ENCODE measurements at regions not wholly inside any gene's neighbourhood (a gene's known extent, or its start where the extent isn't known, plus 50 kb on each side); places are given as distances from the start of the nearest gene placed in this dataset.
A peak's percentile ranks its signal among the peaks of the same experiment; 100 is the strongest.

DNA sequence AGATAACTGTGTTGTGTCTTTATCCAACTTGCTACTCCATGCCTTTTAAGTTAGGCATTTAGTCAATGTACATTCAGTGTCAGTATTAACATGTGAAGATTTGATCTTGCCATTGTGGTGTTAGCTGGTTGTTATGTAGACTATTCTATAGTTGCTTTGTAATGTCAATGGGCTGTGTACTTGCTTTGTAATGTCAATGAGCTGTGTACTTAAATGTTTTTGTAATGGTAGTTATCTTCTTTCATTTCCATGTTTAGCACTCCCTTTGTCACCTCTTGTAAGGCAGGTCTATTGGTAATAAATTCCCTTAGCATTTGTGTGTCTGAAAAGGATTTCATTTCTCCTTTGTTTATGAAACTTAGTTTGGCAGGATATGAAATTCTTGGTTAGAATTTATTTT is 53.4 kb downstream of the MC4R start:
- Histone ChIP-seq H3K4me3 (no peak overlapping the region), H3K9me3 (ENCODE audit: low read depth, low read length) (no peaks in the 10 kb centered on the region), H3K9ac (ENCODE audit: insufficient read length) (no peak overlapping the region), H3K27ac (no peak overlapping the region), H3K36me3 (ENCODE audit: insufficient read depth, low read length) (no peaks in the 10 kb centered on the region)
- TF ChIP-seq EZH2 (IDR thresholded peaks at IDR 0.05) (no peak), POLR2AphosphoS5 (IDR thresholded peaks at IDR 0.05; ENCODE audit: borderline replicate concordance, low read depth, low read length) (no peak), FOXP2 (optimal IDR thresholded peaks at IDR 0.05; ENCODE audit: control extremely low read depth, extremely low read length, insufficient read depth) (no peak)
- DNase-seq (ENCODE audit: low read depth, low spot score): no peak

DNA sequence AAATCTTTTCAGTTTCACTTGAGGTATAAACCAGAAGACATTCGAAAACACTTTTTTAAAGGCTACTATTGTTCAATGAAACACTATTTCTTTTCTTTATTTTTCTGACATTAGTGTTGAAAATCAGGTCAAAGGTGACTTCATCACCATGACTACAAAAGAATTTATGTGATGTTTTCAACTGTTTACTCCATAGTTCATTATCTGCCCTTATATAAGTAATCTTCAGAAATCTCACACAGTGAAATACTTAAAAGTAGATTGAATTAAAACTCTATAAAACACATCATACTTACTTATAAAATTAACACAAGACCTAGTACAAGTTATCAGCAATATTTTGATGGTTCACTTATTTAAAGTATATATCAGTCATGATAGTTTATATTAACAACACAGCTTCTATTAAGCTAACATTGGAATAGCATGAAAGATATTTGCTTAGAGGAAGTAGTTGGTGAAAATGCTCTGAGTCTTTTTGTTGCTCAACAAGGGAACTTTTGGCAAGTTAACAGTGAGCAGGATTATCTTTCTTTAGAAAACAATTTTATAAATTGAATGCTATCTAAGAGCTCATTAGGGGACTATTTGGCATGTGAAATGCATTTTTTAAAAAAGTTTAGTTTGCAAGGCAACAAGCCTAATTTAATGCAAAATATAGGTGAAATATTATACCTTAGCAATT is 60.8 kb downstream of the MC4R start:
- no peak overlapping the region for H3K9ac ChIP-seq (ENCODE audit: insufficient read length)
- TF ChIP-seq POLR2AphosphoS5 (IDR thresholded peaks at IDR 0.05; ENCODE audit: borderline replicate concordance, low read depth, low read length) (no peak), FOXP2 (optimal IDR thresholded peaks at IDR 0.05; ENCODE audit: control extremely low read depth, extremely low read length, insufficient read depth) (no peak), EZH2 (IDR thresholded peaks at IDR 0.05) (no peak)
- no peaks in the 10 kb centered on the region for H3K9me3 ChIP-seq (ENCODE audit: low read depth, low read length)
- H3K27ac ChIP-seq: no peak overlapping the region
- no peak overlapping the region for H3K4me3 ChIP-seq
- DNase-seq (ENCODE audit: low read depth, low spot score): no peak
- no peaks in the 10 kb centered on the region for H3K36me3 ChIP-seq (ENCODE audit: insufficient read depth, low read length)

GRCh38 chr18:60295674-60296073 is 76.9 kb downstream of the MC4R start:
- no peaks in the 10 kb centered on the region for H3K36me3 ChIP-seq (ENCODE audit: insufficient read depth, low read length)
- H3K9ac ChIP-seq (ENCODE audit: insufficient read length): no peak overlapping the region
- DNase-seq (ENCODE audit: low read depth, low spot score): no peak
- no peaks in the 10 kb centered on the region for H3K9me3 ChIP-seq (ENCODE audit: low read depth, low read length)
- H3K4me3 ChIP-seq: no peak overlapping the region
- no peak overlapping the region for H3K27ac ChIP-seq
- TF ChIP-seq POLR2AphosphoS5 (IDR thresholded peaks at IDR 0.05; ENCODE audit: borderline replicate concordance, low read depth, low read length) (no peak), EZH2 (IDR thresholded peaks at IDR 0.05) (no peak), FOXP2 (optimal IDR thresholded peaks at IDR 0.05; ENCODE audit: control extremely low read depth, extremely low read length, insufficient read depth) (no peak)

DNA sequence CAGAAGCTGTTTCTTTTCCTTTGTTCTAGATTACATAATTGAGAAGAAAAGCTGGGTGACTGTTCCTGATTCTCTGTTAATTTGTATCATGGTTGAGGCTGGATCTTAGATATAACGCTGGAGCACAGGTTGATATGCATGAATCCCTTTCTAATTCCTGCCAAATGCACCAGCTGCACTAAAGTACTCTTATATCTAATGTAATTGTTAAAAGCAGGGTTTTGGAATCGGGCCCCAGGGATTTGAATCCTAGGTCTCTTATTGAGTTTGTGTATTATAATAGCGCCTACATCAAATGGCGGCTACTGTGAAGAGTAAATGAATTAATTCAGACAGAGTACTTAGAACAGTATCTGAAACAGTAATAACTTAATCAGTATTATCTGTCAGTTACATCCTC is 80.4 kb downstream of the MC4R start:
- Histone ChIP-seq H3K4me3 (no peak overlapping the region), H3K9me3 (ENCODE audit: low read depth, low read length) (no peaks in the 10 kb centered on the region), H3K27ac (no peak overlapping the region), H3K9ac (ENCODE audit: insufficient read length) (no peak overlapping the region), H3K36me3 (ENCODE audit: insufficient read depth, low read length) (no peaks in the 10 kb centered on the region)
- no peak for DNase-seq (ENCODE audit: low read depth, low spot score)
- no peak for TF ChIP-seq EZH2 (IDR thresholded peaks at IDR 0.05)
- TF ChIP-seq FOXP2 (optimal IDR thresholded peaks at IDR 0.05; ENCODE audit: control extremely low read depth, extremely low read length, insufficient read depth): no peak
- TF ChIP-seq POLR2AphosphoS5 (IDR thresholded peaks at IDR 0.05; ENCODE audit: borderline replicate concordance, low read depth, low read length): no peak

DNA sequence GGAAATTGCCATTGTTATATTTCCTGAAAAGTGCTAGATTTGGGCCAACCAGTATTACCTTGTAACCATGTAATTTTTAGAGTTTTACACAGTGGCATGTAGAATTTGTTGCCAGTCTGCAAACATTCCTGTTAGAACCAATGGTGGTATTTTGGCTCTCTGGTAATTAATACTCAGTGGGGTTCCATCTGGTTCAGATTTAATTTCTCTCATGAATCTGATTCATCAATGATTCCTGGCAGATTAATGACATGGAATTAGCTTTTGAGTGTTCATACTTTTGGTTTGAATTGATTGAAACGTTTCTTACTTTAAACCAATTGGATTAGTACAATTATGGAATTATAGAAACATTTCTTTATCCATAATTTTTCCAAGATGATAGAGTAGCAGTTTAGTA is 93.2 kb downstream of the MC4R start:
- Histone ChIP-seq H3K9me3 (ENCODE audit: low read depth, low read length) (no peaks in the 10 kb centered on the region), H3K4me3 (no peak overlapping the region)
- TF ChIP-seq POLR2AphosphoS5 (IDR thresholded peaks at IDR 0.05; ENCODE audit: borderline replicate concordance, low read depth, low read length) (no peak), EZH2 (IDR thresholded peaks at IDR 0.05) (no peak), FOXP2 (optimal IDR thresholded peaks at IDR 0.05; ENCODE audit: control extremely low read depth, extremely low read length, insufficient read depth) (no peak)

DNA sequence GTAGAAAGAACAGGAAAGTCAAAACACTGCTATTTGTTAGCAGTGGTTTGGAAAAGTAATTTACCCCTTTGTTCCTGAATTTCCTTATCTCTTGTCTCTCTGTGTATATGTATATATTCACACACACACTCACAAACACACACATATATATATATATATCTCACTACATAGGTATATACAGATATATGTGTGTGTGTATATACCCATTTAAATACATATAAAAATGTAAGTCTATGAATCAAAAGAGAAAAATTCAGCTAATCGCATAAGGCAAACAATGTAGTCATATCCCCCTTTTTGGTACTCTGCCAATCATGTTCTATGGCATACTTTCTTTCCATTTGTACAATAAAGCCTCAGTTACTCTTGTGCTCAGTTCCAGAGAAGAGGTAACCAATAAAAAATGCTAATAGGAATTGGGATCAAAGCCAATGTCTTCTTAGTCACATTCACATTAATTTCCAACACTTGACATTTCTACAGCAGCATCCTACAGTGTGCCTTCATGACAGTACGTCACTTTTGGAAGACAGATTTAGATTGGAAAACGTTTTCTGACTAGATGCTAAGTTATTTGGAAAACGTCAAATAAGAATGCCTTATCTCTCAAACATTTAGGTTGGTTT is 94.6 kb downstream of the MC4R start:
- H3K36me3 ChIP-seq (ENCODE audit: insufficient read depth, low read length): no peaks in the 10 kb centered on the region
- no peak for DNase-seq (ENCODE audit: low read depth, low spot score)
- no peaks in the 10 kb centered on the region for H3K9me3 ChIP-seq (ENCODE audit: low read depth, low read length)
- no peak overlapping the region for H3K4me3 ChIP-seq
- no peak overlapping the region for H3K9ac ChIP-seq (ENCODE audit: insufficient read length)
- TF ChIP-seq EZH2 (IDR thresholded peaks at IDR 0.05) (no peak), FOXP2 (optimal IDR thresholded peaks at IDR 0.05; ENCODE audit: control extremely low read depth, extremely low read length, insufficient read depth) (no peak), POLR2AphosphoS5 (IDR thresholded peaks at IDR 0.05; ENCODE audit: borderline replicate concordance, low read depth, low read length) (no peak)
- H3K27ac ChIP-seq: no peak overlapping the region

More for the DNA sequence above, 93.2 kb downstream of the MC4R start:
- H3K9ac ChIP-seq (ENCODE audit: insufficient read length): no peak overlapping the region
- no peaks in the 10 kb centered on the region for H3K36me3 ChIP-seq (ENCODE audit: insufficient read depth, low read length)
- no peak for DNase-seq (ENCODE audit: low read depth, low spot score)
- H3K27ac ChIP-seq: no peak overlapping the region

DNA sequence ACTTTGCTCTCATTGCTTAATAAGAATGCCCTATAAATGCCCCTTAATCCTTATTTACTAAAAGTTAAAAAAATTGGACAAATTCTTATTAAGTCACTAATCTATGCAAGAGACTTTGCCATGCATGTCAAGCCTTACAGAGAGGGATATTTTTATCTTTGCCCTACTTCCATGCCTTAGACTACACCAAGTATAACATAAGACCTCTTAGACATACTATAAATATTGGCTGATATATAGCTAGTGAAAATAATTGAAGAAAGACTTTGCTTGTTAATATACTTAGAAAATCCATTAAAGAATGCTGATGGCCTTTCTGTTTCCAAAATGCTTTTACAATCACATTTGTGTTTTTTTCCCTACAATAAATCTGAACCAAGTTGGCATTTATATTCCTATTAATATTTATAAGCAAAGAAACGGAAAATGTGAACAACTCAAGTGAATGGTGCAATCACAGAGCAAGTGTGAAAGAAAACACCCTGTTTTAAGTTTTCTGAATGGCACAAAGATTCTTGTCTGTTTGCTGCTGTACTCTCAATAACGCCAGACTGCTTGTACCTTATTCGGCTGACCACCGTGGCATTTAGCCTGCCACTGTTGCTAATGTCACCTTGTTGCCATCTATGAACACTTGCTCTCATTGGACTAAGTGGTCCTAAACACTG is 105.0 kb downstream of the MC4R start:
- no peaks in the 10 kb centered on the region for H3K9me3 ChIP-seq (ENCODE audit: low read depth, low read length)
- H3K9ac ChIP-seq (ENCODE audit: insufficient read length): no peak overlapping the region
- TF ChIP-seq FOXP2 (optimal IDR thresholded peaks at IDR 0.05; ENCODE audit: control extremely low read depth, extremely low read length, insufficient read depth) (no peak), POLR2AphosphoS5 (IDR thresholded peaks at IDR 0.05; ENCODE audit: borderline replicate concordance, low read depth, low read length) (no peak), EZH2 (IDR thresholded peaks at IDR 0.05) (no peak)
- H3K4me3 ChIP-seq: peak overlapping the region; percentile 53
- no peak overlapping the region for H3K27ac ChIP-seq
- DNase-seq (ENCODE audit: low read depth, low spot score): peak; percentile 30
- H3K36me3 ChIP-seq (ENCODE audit: insufficient read depth, low read length): no peaks in the 10 kb centered on the region

GRCh38 chr18:60266558-60266957 is 106.0 kb downstream of the MC4R start:
- TF ChIP-seq EZH2 (IDR thresholded peaks at IDR 0.05) (no peak), POLR2AphosphoS5 (IDR thresholded peaks at IDR 0.05; ENCODE audit: borderline replicate concordance, low read depth, low read length) (no peak), FOXP2 (optimal IDR thresholded peaks at IDR 0.05; ENCODE audit: control extremely low read depth, extremely low read length, insufficient read depth) (no peak)
- H3K9ac ChIP-seq (ENCODE audit: insufficient read length): no peak overlapping the region

More at GRCh38 chr18:60266558-60266957, 106.0 kb downstream of the MC4R start:
- H3K36me3 ChIP-seq (ENCODE audit: insufficient read depth, low read length): no peaks in the 10 kb centered on the region
- no peak for DNase-seq (ENCODE audit: low read depth, low spot score)
- H3K9me3 ChIP-seq (ENCODE audit: low read depth, low read length): no peaks in the 10 kb centered on the region
- H3K27ac ChIP-seq: no peak overlapping the region
- no peak overlapping the region for H3K4me3 ChIP-seq

Data from SK-N-MC (cell line).